Fibroblast of lung (primary cell): ENCODE measurements at regions not wholly inside any gene's neighbourhood (a gene's known extent, or its start where the extent isn't known, plus 50 kb on each side); places are given as distances from the start of the nearest gene placed in this dataset.

Experiments
- DNase-seq, 2 donors: peaks; one replicate each; pipeline versions ENCODE4 v3.0.0 to v3.0.0-alpha.2; 2010; ENCODE audit warnings: low read depth in 2 of 2
- H2AFZ ChIP-seq: 2 replicates; pipeline ENCODE4 v1.5.1; 2012; ENCODE audit warnings: low read length, control low read depth, inconsistent platforms
- H3K27ac ChIP-seq: 2 replicates; pipeline ENCODE4 v1.5.1; 2011; ENCODE audit warnings: low read length, control low read depth; ENCODE audit not compliant: insufficient read depth
- H3K27me3 ChIP-seq: 2 replicates; pipeline ENCODE4 v1.5.1; 2011; ENCODE audit warnings: mild to moderate bottlenecking, low read length; ENCODE audit not compliant: control insufficient read depth, insufficient read depth
- H3K36me3 ChIP-seq: 2 replicates; pipeline ENCODE4 v1.5.1; 2011; ENCODE audit warnings: low read length; ENCODE audit not compliant: control insufficient read depth, insufficient read depth
- H3K4me1 ChIP-seq: 2 replicates; pipeline ENCODE4 v1.5.1; 2011; ENCODE audit warnings: low read length; ENCODE audit not compliant: control insufficient read depth, insufficient read depth; ENCODE audit errors: extremely low read depth
- H3K4me2 ChIP-seq: 2 replicates; pipeline ENCODE4 v1.5.1; 2011; ENCODE audit warnings: low read length, control low read depth; ENCODE audit not compliant: insufficient read depth; ENCODE audit errors: extremely low read depth
- H3K4me3 ChIP-seq, 4 experiments: fragments of 200-600 bp in 1 of 4; sonication (generic) in 1 of 4; replicated peaks in 1 of 4; 2 replicates each; pipeline ENCODE4 v1.5.1; 2011 to 2016; ENCODE audit warnings: low read length in 4 of 4, low read depth in 3 of 4, mild to moderate bottlenecking in 3 of 4, control low read depth in 2 of 4, inconsistent platforms in 1 of 4, mixed read lengths in 1 of 4; ENCODE audit not compliant: insufficient read depth in 1 of 4; ENCODE audit errors: control extremely low read depth in 1 of 4
- H3K79me2 ChIP-seq: 2 replicates; pipeline ENCODE4 v1.5.1; 2012; ENCODE audit warnings: mild to moderate bottlenecking, low read length, inconsistent platforms; ENCODE audit not compliant: control insufficient read depth, insufficient read depth
- H3K9ac ChIP-seq: 2 replicates; pipeline ENCODE4 v1.5.1; 2011; ENCODE audit warnings: mild to moderate bottlenecking, low read length, control low read depth; ENCODE audit not compliant: insufficient read depth
- H3K9me3 ChIP-seq: 2 replicates; pipeline ENCODE4 v1.5.1; 2012; ENCODE audit warnings: low read depth, low read length; ENCODE audit not compliant: control insufficient read depth, insufficient read depth
- H4K20me1 ChIP-seq: 2 replicates; pipeline ENCODE4 v1.5.1; 2011; ENCODE audit warnings: low read length; ENCODE audit not compliant: control insufficient read depth, insufficient read depth; ENCODE audit errors: extremely low read depth
- EZH2 ChIP-seq: IDR thresholded peaks from 2 replicates; pipeline ENCODE4 v1.5.1; 2012; ENCODE audit warnings: low read length, control low read depth, mild to moderate bottlenecking; ENCODE audit errors: missing control alignments
- TF ChIP-seq, protein P1 (sequence below), 2 donors: IDR thresholded peaks in 1 of 2; conservative IDR thresholded peaks in 1 of 2; 1 replicate in 1 of 2; 2 replicates in 1 of 2; pipeline ENCODE4 v1.5.1; 2011 to 2012; ENCODE audit warnings: low read length in 2 of 2, control low read depth in 1 of 2, inconsistent platforms in 1 of 2, low read depth in 1 of 2, mild to moderate bottlenecking in 1 of 2

DNA sequence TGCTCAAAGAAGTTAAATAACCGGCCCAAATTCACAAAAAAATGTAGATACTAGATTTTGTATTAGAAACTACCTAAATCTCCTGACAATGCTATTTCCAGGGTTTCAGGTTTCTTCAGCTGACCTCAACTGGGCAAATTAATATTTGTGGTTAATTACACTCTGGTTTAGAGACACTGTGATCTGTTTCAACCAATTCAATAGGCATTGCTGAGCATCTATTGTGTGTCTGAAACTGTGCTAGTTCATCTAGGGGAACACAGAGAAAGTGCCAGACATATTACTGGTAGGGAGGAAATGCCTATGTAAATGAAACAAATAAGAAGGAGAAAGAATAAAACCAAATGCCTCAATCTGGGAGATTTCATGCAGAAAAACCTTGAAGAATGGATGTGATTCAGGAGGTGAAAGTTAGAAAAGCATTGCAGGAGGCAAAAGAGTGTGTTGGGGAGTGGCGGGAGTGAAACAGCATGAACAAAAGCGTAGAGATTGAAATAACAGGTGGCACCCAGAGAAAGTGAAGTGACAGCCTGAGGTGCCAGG lies 51.3 kb upstream of the IVNS1ABP start:
- Histone ChIP-seq H3K27ac (no peak overlapping the region), H3K4me3 (no peak overlapping the region), H4K20me1 (no peaks in the 10 kb centered on the region), H3K9ac (no peak overlapping the region), H3K27me3 (no peaks in the 10 kb centered on the region), H3K36me3 (no peaks in the 10 kb centered on the region), H3K4me1 (no peaks in the 10 kb centered on the region), H3K79me2 (no peaks in the 10 kb centered on the region), H3K9me3 (no peaks in the 10 kb centered on the region), H3K4me2 (no peak overlapping the region), H2AFZ (no peak overlapping the region)
- no peak for TF ChIP-seq EZH2
- TF ChIP-seq, protein P1, sequence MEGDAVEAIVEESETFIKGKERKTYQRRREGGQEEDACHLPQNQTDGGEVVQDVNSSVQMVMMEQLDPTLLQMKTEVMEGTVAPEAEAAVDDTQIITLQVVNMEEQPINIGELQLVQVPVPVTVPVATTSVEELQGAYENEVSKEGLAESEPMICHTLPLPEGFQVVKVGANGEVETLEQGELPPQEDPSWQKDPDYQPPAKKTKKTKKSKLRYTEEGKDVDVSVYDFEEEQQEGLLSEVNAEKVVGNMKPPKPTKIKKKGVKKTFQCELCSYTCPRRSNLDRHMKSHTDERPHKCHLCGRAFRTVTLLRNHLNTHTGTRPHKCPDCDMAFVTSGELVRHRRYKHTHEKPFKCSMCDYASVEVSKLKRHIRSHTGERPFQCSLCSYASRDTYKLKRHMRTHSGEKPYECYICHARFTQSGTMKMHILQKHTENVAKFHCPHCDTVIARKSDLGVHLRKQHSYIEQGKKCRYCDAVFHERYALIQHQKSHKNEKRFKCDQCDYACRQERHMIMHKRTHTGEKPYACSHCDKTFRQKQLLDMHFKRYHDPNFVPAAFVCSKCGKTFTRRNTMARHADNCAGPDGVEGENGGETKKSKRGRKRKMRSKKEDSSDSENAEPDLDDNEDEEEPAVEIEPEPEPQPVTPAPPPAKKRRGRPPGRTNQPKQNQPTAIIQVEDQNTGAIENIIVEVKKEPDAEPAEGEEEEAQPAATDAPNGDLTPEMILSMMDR (conservative IDR thresholded peaks at IDR 0.05 in 1 of 2, IDR thresholded peaks at IDR 0.05 in 1 of 2; ENCODE audit: low read depth in 1 of 2, low read length in 2 of 2) = no peak
- peak in 1 of 2 donors; percentile 17 for DNase-seq

DNA sequence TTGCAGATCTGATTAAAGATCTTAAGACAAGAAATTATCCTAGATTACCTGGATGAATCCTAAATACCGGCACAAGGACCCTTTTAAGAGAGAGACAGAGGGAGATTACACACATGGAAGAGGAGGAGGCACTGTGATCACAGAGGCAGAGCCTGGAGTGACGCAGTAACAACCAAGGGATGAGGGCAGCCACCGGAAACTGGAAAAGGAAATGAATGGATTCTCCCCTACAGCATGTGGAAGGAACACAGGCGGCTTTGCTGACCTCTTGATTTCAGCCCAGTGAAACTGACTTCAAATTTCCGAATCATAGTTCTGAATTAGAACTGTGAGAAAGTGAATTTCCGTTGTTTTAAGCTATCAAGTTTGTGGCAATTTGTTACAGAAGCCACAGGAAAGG lies 50.2 kb upstream of the IVNS1ABP start:
- no peak for DNase-seq
- no peak for TF ChIP-seq EZH2
- TF ChIP-seq, protein P1 (conservative IDR thresholded peaks at IDR 0.05 in 1 of 2, IDR thresholded peaks at IDR 0.05 in 1 of 2; ENCODE audit: low read depth in 1 of 2, low read length in 2 of 2) = no peak
- Histone ChIP-seq H3K27me3 (no peaks in the 10 kb centered on the region), H3K4me1 (no peaks in the 10 kb centered on the region), H3K27ac (no peak overlapping the region), H4K20me1 (no peaks in the 10 kb centered on the region), H3K4me2 (no peak overlapping the region), H3K79me2 (no peaks in the 10 kb centered on the region), H3K4me3 (no peak overlapping the region), H3K9me3 (no peaks in the 10 kb centered on the region), H2AFZ (no peak overlapping the region), H3K36me3 (no peaks in the 10 kb centered on the region), H3K9ac (no peak overlapping the region)
